T-helper 1 cell treated with Interleukin-12 subunit alpha and Interleukin-12 subunit beta and Interleukin-4 antibody, amounts not matched to agents 30 ng/mL and 1 ng/mL, for 36 hours (primary cell): ENCODE measurements at regions not wholly inside any gene's neighbourhood (a gene's known extent, or its start where the extent isn't known, plus 50 kb on each side); places are given as distances from the start of the nearest gene placed in this dataset.

Experiments
- intact Hi-C: fragments of 100-400 bp; cut with micrococcal nuclease; formaldehyde crosslinking; loops from one replicate; pipeline ENCODE4 v1.15.1; 2024

GRCh38 chr15:36053746-36054145 lies 507.8 kb upstream of the DPH6 start:
- intact Hi-C loops = no loop called here

- intact Hi-C loops = no loop called here
These were observed 513.6 kb upstream of the DPH6 start for GRCh38 chr15:36059596-36059995.

GRCh38 chr15:36062357-36062756 lies 516.4 kb upstream of the DPH6 start:
- intact Hi-C loops = no loop called here

- intact Hi-C loops = no loop called here
These were observed 512.7 kb upstream of the CDIN1 start for GRCh38 chr15:36066757-36067156.

- intact Hi-C loops = no loop called here
These were observed 511.7 kb upstream of the CDIN1 start for GRCh38 chr15:36067483-36068274.

GRCh38 chr15:36075333-36075732 lies 504.1 kb upstream of the CDIN1 start:
- intact Hi-C loops = no loop called here

GRCh38 chr15:36079021-36079420 lies 500.4 kb upstream of the CDIN1 start:
- intact Hi-C loops = no loop called here

- intact Hi-C loops = no loop called here
These were observed 498.7 kb upstream of the CDIN1 start for GRCh38 chr15:36080759-36081158.

- intact Hi-C loops = no loop called here
These were observed 489.0 kb upstream of the CDIN1 start for GRCh38 chr15:36090286-36090946.

- intact Hi-C loops = no loop called here
These were observed 472.6 kb upstream of the CDIN1 start for GRCh38 chr15:36106640-36107335.

- intact Hi-C loops = no loop called here
These were observed 470.9 kb upstream of the CDIN1 start for GRCh38 chr15:36108541-36108940.

- intact Hi-C loops = no loop called here
These were observed 469.3 kb upstream of the CDIN1 start for GRCh38 chr15:36109943-36110658.

GRCh38 chr15:36110659-36110993 lies 468.8 kb upstream of the CDIN1 start:
- intact Hi-C loops = no loop called here

GRCh38 chr15:36117296-36117787 lies 462.1 kb upstream of the CDIN1 start:
- intact Hi-C loops = no loop called here

- intact Hi-C loops = no loop called here
These were observed 453.2 kb upstream of the CDIN1 start for GRCh38 chr15:36126194-36126593.

- intact Hi-C loops = no loop called here
These were observed 448.6 kb upstream of the CDIN1 start for GRCh38 chr15:36130641-36131310.

- intact Hi-C loops = no loop called here
These were observed 445.7 kb upstream of the CDIN1 start for GRCh38 chr15:36133742-36134141.

GRCh38 chr15:36136049-36136448 lies 443.4 kb upstream of the CDIN1 start:
- intact Hi-C loops = no loop called here

- intact Hi-C loops = no loop called here
These were observed 426.5 kb upstream of the CDIN1 start for GRCh38 chr15:36152936-36153335.

GRCh38 chr15:36156879-36157427 lies 422.5 kb upstream of the CDIN1 start:
- intact Hi-C loops = no loop called here

GRCh38 chr15:36160351-36160750 lies 419.1 kb upstream of the CDIN1 start:
- intact Hi-C loops = no loop called here
